Myocyte (in vitro differentiated cells): ENCODE measurements at regions not wholly inside any gene's neighbourhood (a gene's known extent, or its start where the extent isn't known, plus 50 kb on each side); places are given as distances from the start of the nearest gene placed in this dataset.
"Not testable (repeated sequence)": the region's sequence is repeated elsewhere in the genome, so short reads cannot be mapped to it uniquely, and the experiment has no call there.

Experiments used
- DNase-seq: peaks from one replicate; pipeline ENCODE4 v3.0.0-alpha.2; 2012; ENCODE audit warnings: low read depth

DNA sequence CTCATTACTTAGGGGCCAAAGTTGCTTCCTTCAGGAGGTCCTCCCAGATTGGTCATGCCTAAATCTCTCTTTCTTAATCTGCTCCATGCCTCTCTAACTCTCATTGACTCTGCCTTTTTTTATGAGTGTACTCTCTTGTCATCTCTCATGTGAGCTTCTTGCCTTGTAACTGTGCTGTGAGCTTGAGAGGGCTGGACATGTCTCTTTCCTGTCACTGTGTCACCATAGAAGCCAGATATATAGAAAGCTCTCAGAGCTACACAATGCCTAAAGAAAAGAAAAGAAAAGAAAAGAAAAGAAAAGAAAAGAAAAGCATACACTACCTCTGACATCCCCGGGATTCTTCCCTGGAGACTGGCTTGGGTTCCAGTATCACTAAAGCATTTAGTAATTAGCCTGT lies 161.5 kb upstream of the SKOR2 start:
- DNase-seq: no peak

DNA sequence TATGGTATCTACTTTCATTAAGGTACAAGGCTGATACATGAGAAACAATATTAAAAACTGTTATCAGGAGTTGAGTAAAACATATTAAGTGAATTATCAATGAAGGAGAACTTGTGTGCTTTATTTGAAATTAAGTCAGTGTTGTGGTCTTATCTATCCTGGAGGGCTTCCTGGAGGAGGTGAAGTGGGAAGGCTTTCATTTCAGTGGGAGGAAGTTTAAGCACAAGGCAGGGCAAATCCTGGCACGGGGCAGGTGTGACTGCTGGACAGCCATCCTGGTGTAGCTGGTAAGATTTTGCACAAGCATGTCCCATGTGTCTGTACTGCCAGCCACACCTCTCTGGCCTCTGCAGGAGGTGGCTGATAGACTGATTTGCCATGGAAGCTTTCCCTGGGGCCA lies 159.7 kb upstream of the SKOR2 start:
- DNase-seq: no peak

DNA sequence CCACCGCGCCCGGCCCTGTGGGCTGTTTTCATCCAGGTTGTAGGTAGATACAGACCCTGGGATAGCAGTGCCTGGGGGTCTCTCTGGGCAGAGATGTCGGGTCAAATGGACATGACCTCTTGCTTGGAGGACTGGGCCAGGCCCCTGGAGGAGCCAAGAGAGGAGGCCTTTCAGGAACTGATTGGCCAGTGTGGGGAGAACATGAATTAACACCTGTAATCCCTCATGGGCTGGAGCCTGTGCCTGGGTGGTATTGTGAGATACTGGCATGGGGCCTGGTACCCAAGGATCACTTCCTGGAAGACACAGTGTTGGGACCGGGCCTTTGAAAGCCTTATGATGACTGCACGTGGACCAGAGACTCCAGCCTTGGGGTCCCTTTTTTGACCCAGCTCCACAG lies 158.7 kb upstream of the SKOR2 start:
- DNase-seq: no peak

GRCh38 chr18:47409519-47409918 lies 158.1 kb upstream of the SKOR2 start:
- DNase-seq: no peak

DNA sequence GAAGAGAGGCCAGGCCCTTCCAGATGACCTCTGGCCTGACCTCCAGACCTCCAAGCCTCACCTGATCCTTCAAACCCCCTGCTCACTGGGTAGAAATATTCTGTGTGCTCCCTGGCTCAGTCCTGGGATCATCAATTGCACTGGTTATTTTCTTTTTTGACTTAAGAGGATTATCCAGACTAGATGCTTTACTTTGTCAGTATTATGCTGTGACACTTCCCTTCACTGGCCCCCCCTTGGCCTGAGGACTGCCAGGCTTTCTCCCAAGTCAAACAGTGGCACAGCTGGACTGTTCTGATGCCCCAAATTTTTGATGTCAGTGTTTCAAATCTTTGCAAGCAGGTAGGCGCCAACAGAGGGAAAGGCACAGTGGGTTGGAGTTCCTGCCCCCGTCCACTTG lies 156.3 kb upstream of the SKOR2 start:
- no peak for DNase-seq

- DNase-seq: no peak
Measured at GRCh38 chr18:47404845-47405244, 153.4 kb upstream of the SKOR2 start.

- no peak for DNase-seq
Measured at GRCh38 chr18:47403949-47404348, 152.5 kb upstream of the SKOR2 start.

- no peak for DNase-seq
Measured at GRCh38 chr18:47403317-47403716, 151.9 kb upstream of the SKOR2 start.

DNA sequence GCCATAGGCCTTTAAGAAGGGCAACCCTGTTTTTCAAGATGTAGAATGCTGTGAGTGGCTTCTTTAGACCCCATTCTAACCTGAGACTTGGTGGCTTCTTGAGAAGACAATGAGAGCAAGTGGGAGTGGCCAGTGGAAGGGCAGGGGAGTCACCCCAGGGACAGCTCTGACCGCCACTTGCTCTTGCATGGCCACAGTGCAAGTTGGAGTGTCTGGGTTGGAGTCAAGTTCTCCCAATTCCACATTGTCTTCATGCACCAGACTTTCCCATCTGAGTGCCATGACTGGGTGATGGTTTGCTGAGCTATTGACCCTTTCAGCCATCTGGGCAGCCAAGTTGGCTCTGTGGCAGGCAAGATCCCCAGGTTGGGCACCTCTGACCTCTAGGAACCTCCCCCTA lies 148.0 kb upstream of the SKOR2 start:
- DNase-seq: no peak

DNA sequence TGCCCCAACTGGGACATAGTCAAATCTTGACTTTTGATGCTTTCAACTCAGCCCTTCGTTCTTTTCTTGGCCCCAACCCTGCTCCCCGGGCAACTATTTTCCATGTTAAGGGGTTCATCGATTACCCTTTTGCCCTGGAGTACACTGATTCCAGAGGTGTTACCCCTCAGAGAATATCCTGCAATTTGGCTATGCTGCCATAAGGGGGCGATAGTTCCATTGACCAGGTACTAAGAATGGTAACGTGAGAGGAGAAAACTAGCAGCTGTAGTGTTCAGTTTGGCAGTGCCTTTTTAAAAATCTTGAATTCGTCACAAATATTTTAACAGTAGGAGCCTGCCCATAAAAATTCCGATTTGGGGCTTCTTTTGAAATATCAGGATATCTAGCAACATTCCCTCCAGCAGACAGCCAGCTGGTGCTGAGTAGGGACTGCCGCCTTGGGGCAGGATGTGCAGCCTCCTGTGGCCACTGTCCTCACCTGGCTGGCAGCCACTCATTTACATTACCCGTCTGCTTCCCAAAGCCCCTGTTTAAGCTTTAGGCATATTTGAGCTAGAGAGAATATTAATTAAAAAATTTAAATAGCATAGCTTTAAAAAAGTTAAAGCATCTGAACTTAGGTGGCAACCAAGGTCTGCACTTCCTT lies 146.3 kb upstream of the SKOR2 start:
- no peak for DNase-seq

DNA sequence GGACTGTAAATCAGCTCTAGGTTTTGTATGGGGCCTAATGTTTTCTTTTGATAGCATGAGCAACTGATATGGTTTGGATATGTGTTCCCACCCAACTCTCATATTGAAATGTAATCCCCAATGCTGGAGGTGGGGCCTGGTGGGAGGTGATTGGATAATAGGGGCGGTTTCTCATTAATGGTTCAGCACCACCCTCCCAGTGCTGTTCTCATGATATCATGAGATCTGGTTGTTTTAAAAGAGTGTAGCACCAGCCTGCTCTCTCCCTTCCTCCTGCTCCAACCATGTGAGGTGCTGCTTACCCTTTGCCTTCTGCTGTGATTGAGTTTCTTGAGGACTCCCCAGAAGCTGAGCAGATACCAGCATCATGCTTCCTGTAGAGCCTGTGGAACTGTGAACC lies 140.2 kb upstream of the SKOR2 start:
- DNase-seq: no peak

DNA sequence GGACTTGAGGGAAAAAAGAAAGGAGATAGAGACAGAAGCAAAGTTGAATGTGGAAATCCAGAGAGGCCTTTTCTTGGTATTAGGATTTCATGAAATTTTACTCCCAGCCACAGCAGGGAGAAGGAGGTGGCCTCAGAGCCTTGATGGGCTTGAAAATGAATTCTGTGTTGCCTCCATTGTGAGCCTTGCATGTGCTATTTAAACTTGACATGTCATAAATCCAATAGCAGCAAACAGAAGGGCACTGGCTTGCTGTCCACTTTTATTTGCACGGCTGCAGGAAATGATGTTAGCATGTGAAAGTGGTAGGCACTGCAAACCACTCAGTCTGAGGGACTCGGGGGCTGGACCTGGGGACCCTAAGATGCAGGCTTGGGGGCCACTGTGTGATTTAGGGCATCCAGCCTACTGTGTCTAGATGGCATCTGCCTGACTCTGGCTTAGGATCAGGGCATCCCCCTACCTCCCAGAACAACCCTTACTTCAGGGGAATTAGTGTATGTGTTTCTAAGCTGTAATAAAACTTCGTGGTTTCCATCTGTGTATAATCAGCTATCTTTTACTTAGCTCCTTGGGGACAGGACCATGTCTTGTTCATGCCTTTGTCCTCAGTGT lies 139.1 kb upstream of the SKOR2 start:
- DNase-seq: no peak

DNA sequence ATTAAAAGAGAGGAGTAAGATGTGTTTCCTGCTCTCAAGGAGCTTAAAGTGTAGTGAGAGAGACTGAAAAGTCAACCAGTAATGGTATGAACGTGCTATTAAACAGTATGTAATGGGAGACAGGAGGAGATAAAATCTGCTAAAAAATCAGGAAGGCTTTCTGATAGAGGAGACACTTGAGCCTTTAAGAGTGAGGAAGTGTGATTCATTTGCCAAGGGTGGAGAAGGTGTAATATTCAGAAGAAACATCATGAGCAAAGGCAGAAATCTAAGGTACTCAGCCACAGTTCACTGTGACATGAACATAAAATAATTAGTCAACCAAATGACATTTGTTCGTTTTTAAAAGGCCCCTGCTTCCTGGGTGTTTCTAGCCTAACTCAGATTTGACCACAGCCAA lies 137.8 kb upstream of the SKOR2 start:
- no peak for DNase-seq

DNA sequence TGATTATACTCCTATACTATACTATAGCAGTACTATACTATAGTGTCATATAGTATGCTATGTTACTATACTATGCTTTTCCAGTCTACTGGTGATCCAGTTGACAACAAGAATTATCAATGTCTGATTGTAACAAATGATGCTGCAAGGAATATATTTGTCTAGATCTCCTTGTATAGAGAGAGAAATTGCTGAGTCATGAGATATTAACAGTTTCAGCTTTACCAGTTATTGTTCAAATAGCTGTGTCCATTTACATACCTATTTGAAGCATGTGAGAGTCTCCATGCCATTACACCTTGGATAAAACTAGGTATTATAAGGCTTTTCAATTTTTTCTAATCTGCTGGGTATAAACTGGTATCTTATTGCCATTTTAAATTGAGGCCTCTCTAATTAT lies 136.4 kb upstream of the SKOR2 start:
- no peak for DNase-seq

GRCh38 chr18:47383729-47384128 lies 132.3 kb upstream of the SKOR2 start:
- no peak for DNase-seq

DNA sequence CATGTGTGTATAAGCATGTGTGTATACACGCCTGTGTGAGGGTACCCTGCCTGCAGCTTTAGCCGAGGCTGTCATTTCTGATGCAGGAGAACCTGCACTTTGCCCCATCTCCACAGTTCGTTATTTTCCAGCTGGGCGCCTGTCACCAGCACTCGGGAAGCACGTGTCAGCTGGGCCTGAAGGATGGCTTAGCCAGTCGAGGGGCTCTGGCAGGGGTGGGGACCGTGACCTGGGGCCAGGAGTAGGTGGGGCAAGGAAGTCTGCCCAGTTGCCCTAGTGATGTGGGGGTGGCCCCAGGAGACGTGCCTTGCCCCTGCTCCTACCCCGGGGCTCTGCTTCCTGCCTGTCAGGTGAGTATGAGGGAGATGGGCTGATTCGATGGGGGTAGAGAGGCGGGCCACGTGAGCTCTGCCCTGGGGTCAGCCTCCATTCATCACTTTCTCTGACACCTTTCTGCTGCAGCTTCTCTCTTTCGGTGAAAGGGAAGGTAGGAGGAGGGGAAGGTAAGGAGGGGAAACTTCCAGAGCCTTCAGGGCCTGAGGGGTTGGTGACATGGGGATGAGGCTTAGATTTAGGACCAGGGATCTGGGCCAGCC lies 130.6 kb upstream of the SKOR2 start:
- no peak for DNase-seq

GRCh38 chr18:47380153-47380552 lies 128.7 kb upstream of the SKOR2 start:
- no peak for DNase-seq

- DNase-seq: no peak
Measured at GRCh38 chr18:47373465-47373864, 122.0 kb upstream of the SKOR2 start.

GRCh38 chr18:47370052-47370451 lies 118.6 kb upstream of the SKOR2 start:
- no peak for DNase-seq

DNA sequence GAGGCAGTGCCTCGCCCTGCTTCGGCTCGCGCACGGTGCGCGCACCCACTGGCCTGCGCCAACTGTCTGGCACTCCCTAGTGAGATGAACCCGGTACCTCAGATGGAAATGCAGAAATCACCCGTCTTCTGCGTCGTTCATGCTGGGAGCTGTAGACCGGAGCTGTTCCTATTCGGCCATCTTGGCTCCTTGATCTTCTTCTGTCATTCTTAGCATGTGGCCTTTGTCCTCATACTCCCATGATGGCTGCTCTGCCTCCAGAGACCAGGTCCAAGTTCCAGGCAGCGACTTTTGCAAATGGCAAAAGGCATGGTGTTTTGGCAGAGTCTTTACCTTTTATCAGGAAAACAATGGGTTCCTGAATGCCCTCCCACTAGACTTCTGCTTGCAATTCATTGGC lies 102.6 kb upstream of the SKOR2 start:
- DNase-seq: not testable (repeated sequence)

DNA sequence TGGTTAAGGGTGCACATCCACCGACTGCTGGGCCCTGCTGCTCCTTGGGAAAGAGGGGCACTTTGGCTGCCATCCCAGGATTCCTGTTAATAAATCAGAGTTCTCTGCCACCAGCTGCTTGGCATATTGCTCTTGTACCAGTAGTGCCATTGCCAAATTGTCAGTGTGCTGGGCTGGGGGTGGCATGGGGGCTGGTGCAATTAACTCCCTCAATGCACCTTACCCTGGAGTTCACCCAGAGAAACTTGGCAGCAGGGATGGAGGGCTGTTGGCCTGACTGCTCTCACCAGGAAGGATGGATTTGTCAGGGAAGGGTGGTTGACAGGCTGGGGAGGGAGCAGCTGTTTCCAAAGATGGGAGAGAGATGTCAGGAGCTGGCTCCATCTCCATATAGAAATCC lies 94.6 kb upstream of the SKOR2 start:
- DNase-seq: no peak

DNA sequence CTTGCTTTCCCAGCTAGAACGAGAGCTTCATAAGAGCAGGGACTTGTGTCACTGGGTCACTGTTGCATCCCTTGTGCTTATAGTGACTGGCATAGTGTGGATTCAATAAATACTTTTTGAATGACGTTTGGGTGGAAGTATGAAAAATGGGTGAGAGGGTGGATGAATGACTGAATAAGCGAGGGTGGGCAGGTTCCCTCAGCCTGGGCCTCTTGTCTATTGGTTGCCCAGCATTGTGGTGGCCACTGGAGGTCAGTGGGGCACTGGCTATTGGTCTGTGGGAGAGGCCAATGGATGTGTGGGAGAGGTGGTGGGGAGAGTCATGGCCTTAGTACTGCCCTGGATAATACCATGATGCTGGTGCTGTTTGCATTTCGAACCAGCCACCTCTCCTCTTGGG lies 93.8 kb upstream of the SKOR2 start:
- no peak for DNase-seq

DNA sequence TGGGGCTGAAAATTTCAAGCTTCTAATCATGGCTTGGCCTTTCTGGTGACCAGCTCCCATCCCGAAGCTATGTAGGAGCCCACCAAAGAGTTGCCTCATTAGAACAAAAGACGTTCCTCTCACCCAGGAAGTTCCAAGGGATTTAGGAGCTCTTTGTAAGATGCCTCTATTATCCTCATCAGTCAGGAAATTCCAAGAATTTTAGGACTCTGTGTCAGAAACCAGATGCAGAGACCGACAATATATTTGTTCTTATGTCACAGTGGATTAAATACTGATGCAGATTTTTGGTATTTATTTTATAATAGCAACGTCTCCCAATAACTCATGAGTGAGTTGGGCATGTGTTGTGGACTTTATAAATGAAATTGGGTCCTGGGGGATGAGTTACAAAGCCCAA lies 91.8 kb upstream of the SKOR2 start:
- DNase-seq: no peak
